HG03378 (cell line): ENCODE measurements at regions not wholly inside any gene's neighbourhood (a gene's known extent, or its start where the extent isn't known, plus 50 kb on each side); places are given as distances from the start of the nearest gene placed in this dataset.
"Not testable (repeated sequence)": the region's sequence is repeated elsewhere in the genome, so short reads cannot be mapped to it uniquely, and the experiment has no call there.

ENCODE experiments used
- ATAC-seq: cut with Tn5 transposase; IDR thresholded peaks from one replicate; pipeline ENCODE4 v1.9.1; 2021; ENCODE audit warnings: mild to moderate bottlenecking, moderate library complexity; ENCODE audit not compliant: unreplicated experiment

DNA sequence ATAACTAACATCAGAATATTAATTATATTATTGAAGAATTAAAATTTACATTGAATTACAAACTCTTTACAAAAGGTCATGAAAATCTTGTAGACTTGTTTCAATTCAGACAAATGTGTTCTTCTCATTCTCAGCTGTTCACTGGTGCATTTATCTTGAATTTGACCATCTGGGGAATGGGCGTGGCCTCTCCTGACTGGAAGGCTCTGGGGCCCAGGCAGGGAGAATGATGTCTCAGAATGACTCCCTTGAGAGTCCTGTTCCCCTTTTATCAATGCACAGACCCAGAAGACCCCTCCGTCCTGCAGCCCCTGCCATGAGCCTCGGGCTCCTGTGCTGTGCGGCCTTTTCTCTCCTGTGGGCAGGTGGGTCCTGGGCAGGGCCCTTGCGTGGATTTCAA lies 242.2 kb upstream of the PRSS1 start:
- ATAC-seq, result not testable (repeated sequence)

DNA sequence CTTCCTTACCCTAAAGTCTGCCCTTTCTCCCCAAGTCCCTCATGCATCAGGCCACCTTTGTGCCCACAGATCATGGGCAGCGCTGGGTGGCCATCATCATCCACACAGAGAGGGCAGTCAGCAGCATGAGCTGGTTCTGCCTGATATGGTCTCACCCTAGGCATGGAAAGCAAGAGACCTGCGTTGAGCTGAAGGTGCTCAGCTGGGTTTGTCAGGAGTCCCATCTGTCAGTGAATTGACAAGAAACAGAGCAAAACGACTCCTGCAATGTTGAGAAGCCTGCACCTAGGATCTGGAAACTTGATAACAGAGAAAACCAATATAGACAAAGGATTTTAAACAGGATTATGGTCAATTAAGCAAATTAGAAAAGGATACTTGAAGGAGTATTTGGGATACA lies 242.7 kb upstream of the PRSS1 start:
- ATAC-seq, result no peak

DNA sequence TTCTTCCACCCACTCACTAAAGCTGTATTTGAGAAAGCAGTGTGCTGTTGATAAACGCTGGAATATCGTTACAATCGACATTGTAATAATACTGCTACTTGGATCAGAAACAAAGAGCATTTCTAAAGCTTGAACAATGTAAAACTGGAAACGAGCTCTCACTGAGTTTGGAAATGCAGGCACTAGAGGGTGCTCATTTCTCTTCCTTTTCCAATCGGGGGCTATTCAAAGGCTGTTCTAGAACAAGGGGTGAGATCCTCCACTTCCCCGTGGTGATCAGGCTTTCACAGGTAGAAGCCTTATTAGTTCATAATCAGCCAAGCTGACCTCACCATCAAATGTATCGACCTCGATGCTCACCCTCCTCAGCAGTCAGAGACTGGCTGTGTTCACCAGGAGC lies 245.3 kb upstream of the PRSS1 start:
- ATAC-seq, result not testable (repeated sequence)

DNA sequence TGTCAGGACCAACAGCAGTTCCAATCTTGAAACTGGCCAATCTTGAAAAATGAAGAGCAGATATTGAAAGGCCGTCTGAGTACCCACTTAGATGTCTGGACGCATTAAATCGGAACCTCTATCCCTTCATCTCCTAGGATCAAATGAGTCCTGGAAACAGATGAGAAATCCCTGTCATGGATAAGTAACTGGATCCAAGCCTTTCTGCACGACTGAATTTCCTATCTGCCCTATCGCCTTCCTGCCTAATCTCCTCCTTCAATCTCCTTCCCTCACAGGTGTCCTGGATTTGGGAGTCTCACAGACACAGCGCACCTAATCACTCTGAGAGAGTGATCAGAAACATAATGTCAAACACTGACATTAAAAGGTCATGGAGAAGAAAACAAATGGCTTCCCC lies 245.2 kb upstream of the PRSS58 start:
- no peak for ATAC-seq

DNA sequence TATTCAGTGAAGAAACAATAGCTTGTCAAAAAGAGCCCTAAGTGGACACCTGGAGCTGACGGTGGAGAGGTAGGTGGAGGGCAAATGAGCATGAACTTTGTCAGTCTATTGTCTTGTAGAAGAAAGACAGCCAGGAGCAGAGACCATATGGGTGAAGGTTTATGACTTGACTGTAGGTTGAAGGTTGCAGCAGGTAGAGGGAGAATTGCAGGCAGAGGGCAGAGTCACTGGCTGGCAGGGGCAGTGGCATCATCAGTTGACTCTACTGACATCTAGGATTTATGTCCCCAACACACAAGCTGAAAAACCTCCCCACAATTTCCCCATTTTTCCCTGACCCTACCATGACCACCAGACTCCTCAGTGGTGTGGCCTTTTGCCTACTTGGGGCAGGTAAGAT lies 243.6 kb upstream of the PRSS58 start:
- ATAC-seq, result no peak

DNA sequence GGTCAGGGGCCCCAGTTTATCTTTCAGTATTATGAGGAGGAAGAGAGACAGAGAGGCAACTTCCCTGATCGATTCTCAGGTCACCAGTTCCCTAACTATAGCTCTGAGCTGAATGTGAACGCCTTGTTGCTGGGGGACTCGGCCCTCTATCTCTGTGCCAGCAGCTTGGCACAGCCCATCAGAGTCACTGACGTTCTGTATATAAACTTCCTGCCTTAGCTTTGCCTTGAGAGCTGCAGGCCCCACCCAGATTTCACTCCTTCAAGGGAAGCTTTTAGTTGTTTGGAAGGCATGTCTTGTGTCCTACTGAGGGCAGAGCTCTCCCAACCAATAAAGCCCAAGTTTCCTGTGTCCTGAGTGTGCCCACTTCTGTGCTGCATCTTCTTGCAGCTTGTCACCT lies 242.5 kb upstream of the PRSS58 start:
- no peak for ATAC-seq

DNA sequence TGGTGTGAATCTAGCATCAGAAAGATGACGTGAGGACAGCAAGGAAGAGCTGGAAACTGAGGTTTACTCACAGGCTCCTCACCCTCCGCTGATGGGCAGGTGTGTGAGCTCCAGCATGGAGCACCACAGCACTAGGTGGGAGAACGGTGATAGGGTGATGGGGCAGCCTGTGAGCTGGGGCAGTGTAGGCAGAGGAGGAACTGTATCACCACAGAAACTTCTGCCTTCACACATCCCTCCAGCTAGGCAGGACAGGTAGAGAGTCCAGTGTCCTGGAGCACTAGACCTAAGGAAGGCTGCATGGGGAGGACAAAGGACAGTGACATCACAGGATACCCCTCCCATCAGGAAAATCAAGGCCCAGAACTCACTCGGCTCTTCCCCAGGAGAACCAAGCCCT lies 241.8 kb upstream of the PRSS58 start:
- no peak for ATAC-seq

DNA sequence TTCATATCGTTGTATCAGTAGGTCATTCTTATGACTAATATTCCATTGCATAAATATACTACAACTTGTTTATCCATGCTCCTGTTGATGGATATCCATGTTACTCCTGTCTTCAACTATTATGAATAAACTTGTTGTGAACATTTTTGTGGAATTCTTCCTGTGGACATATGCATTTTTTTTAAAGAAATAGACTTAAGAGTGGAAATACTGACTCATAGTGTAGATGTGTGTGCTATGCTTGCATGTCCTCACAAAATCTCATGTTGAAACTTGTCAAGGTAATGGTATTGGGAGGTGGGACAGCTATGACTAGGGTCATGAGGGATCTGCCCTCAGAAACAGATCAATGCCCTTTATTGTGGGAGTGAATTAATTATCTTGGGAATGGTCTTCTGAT lies 240.5 kb upstream of the PRSS58 start:
- ATAC-seq, result no peak

DNA sequence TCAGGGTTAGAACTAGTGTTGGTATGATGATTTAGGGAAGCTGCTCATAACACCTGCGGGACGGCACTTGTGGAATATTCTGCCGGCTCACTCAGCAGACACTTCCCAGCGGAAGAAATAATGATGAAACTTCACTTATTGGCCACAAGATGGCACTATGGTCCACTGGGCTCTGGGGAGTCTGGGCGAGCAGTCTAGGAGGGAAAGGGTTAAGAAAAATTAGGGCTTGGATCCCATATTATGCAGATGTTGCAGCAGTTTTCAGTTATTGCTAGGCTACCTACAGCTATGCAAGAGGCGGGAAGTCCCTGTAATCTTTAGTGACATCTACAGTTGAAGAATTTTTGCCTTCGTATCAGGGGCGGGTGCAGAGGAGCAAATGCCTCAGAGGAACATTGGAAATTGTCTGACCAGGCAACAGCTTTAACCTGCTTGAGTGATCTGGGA lies 238.7 kb upstream of the PRSS58 start:
- no peak for ATAC-seq

DNA sequence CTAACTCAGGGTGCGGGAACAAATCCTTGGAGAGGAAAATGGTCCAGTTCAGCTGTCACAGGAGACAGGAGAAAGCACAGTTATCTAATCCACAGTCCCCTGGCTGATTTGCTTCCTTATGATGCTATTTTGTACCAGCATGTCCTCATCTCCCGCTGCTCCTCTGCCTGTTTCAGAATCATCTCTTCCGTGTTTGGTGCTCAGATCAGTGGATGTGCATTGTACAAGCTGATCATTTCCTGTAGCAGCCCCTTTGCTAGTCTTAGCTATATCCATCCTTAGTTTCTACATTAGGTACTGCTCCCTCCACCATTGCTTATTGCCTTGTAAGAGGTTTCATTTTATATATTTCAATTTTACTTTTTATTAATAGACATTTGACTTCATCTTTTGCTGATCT lies 238.0 kb upstream of the PRSS58 start:
- not testable (repeated sequence) for ATAC-seq

DNA sequence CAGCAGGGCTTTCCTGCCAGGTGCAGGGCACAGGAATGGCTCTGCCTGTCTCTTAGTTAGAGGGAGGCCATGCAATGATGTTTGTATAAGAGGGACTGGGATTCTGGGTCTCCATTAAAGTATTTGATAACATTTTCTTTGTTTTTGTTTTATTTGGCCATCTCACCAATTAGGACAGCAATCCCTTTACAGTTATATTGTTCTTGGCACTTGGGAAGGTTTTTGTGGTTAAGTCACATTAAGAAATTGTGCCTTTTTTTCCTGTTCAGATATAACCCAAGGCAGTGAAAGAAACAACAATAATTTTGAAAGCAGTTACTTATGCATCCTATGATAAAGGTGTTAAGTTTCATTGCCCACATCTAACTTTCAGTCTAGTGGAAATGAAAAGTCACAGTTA lies 237.4 kb upstream of the PRSS58 start:
- ATAC-seq, result not testable (repeated sequence)

DNA sequence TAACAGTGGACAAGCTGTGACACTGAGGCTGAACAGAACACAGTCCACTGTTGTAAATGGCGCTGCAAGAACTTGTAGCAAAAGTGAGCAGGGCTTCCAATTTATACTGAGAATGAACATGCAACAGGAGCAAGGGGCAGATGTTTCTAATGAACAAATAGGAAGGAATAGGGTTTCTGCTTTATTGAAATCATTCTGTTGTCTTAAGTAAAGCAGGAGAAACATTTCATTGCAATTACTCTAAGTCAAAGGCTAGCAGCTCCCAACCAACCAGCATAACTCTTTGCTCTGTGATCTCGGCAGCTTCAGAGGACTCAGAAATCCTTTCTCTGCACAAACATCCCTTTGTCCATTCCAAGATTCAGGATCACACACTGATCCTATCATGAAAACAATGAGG lies 236.2 kb upstream of the PRSS58 start:
- ATAC-seq, result no peak

DNA sequence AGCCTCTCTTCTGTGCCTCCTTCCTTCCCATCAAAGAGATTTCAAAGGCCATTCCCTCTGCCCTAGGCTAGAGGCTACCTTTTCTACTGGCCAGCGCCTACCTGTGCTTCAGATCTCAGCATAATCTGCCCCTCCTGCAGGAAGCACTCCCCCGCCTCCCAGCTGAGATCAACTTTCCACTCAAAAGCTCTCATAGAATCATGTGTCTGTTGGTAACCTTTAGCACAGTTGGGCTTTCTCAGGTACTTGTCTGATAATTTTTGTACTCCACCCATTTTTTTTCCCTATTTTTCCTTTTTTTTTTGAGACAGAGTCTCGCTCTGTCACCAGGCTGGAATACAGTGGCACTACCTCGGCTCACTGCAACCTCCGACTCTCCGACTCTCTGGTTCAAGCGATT lies 231.0 kb upstream of the PRSS58 start:
- no peak for ATAC-seq

DNA sequence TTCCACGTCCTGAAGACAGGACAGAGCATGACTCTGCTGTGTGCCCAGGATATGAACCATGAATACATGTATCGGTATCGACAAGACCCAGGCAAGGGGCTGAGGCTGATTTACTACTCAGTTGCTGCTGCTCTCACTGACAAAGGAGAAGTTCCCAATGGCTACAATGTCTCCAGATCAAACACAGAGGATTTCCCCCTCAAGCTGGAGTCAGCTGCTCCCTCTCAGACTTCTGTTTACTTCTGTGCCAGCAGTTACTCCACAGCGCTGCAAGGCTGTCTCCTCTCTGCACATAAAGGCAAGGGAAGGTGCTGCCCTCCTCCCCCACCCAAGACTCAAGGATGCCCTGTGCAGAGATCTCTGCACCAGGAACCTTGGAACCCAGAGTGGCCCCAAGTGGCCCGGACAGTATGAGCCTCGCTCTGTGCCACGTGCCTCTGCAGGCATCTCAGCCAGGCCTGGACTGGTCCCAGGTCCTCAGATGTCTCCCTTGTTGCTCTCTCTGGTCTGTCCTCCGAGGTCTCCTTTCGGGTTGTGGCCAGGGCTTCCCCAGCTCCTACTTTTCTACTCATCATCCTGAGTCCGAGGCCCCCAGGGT lies 230.3 kb upstream of the PRSS58 start:
- ATAC-seq, result no peak

DNA sequence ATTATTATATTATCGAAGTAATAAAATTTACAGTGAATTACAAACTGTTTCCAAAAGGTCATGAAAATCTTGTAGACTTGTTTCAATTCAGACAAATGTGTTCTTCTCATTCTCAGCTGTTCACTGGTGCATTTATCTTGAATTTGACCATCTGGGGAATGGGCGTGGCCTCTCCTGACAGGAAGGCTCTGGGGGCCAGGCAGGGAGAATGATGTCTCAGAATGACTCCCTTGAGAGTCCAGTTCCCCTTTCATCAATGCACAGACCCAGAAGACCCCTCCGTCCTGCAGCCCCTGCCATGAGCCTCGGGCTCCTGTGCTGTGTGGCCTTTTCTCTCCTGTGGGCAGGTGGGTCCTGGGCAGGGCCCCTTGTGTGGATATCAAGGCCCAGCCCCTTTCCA lies 229.7 kb upstream of the PRSS58 start:
- not testable (repeated sequence) for ATAC-seq

DNA sequence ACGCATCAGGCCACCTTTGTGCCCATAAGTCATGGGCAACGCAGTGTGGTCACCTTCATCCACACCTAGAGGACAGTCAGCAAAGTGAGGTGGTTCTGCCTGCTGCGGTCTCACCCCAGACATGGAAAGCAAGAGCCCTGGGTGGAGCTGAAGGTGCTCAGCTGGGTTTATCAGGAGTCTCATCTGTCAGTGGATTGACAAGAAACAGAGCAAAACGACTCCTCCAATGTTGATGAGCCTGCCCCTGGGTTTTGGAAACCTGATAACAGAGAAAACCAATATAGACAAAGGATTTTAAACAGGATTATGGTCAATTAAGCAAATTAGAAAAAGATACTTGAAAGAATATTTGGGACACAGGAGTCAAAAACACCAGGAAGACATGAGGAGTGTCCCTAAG lies 229.3 kb upstream of the PRSS58 start:
- ATAC-seq, result no peak

DNA sequence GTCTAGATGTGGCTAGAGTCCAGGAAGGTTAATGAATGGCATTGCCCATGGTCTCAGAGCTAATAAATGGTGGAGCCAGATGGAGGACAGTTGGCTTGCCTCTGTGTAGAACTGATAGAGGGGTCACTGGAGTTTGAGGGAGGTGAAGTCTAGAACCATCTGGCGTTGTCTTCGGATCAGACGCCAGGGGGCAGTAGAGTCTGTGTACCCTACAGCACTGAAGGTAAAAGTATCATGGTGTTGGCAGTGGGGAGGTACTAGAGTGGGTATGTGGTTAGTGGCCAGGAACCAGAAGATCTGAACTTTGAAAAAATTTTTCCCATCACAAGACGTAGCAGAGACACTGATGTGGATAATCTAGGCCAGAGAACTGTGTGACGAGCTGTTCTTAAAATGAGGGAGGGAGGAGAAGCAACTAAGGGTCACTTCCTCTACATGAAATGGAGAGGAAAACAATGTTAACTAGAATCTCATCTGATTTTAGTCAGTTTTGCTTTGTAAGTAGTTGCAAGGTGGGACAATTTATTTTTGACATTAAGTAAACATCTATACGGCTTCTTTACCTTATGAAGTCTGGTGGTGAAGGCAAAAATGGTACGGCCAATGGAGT lies 227.9 kb upstream of the PRSS58 start:
- no peak for ATAC-seq

DNA sequence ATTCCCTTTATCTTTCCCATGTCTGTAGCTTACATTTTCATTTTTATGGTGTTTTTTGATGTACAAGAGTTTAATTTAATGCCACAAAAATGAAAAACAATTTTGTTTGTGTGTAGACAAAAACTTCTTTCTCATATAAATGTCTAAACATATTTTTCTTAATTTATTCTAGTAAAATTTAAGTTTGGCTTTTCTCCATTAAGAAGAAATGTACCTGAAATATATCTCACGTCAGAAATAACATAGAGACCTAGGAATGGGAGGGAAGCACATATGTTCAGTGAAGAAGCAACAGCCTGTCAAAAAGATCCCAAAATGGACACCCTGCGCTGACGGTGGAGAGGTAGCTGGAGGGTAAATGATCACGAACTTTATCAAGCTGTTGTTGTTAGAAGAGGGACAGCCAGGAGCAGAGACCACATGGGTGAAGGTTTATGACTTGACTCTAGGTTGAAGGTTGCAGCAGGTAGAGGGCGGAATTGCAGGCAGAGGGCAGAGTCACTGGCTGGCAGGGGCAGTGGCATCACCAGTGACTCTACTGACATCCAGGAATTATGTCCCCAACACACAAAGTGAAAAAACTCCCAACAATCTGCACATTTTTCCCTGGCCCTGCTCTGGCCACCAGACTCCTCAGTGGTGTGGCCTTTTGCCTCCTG lies 225.9 kb upstream of the PRSS58 start:
- no peak for ATAC-seq

DNA sequence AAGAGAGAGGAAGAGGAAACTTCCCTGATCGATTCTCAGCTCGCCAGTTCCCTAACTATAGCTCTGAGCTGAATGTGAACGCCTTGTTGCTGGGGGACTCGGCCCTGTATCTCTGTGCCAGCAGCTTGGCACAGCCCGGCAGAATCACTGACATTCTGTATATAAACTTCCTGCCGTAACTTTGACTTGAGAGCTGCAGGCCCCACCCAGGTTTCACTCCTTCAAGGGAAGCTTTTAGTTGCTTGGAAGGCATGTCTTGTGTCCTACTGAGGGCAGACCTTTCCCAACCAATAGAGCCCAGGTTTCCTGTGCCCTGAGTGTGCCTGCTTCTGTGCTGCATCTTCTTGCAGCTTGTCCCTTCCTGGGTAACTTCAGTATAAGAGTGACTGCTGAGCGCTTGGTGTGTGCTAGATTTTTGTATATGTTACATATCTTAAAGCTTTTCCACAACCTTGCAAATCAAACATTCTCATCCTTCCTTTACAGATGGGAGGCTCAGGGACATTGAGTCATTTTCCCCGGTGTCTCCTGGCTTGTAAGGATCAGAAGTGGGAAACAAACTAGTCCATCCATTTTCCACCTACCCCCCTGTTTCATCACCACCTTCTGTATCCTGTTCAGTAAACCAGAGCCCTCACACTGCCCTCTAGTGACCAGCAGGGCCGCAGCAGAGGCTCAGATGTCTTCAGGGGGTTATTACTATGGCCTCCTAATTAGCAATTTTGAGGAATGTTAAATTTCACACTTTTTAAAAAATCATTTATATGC lies 225.2 kb upstream of the PRSS58 start:
- ATAC-seq, result peak; percentile 69

DNA sequence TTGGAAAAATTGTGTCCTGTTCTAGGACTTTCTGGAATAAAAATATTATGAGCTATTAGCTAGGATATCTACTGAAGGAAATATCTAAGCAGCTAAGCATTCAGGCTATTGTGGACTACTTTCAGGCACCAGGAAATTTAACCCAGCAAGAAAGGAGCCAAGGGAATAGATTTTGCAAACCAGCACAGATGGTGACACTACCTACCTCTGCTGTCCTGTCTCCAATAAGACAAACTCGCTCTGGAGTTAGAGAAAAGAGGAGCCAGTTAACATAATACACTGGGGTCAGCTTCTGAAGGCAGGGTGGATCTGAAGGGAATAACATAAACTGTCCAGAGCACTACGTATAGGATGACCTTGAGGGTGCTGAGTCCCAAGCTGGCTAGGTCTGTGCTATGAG lies 223.7 kb upstream of the PRSS58 start:
- no peak for ATAC-seq

DNA sequence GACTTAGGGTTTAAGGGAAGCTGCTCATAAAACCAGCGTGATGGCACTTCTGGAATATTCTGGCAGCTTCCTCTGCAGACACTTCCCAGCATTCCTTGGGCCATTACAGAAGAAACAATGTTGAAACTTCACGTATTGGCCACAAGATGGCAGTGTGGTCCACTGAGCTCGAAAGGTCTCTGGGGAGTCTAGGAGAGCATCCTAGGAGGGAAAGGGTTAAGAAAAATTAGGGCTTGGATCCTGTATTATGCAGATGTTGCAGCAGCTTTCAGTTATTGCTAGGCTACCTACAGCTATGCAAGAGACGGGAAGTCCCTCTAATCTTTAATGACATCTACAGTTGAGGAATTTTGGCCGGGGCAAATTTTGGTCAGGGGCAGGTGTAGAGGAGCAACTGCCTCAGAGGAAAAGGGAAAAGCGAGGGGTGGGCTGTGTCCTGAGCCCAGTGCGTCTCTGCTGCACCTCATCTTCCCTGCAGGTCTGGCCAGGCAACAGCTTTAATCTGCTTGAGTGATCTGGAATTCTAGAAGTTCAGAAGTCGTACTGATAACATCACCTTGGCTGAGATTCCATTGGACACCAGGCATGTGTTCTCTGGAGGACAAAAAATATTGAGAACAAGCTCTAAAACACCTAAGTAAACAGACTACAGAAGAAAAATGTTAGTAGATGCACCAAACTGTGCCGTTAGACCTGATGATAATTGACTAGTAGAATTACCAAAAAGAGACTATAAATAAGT lies 220.8 kb upstream of the PRSS58 start:
- peak; percentile 80 for ATAC-seq
